ENCODE measurements at regions not wholly inside any gene's neighbourhood (a gene's known extent, or its start where the extent isn't known, plus 50 kb on each side); places are given as distances from the start of the nearest gene placed in this dataset.

- Histone ChIP-seq H3K9me3 (ENCODE audit: control insufficient read depth, low read length) (no peaks in the 10 kb centered on the region), H3K4me3 (ENCODE audit: insufficient read depth, low read depth, low read length, poor library complexity, severe bottlenecking) (no peak overlapping the region), H3K4me1 (ENCODE audit: control insufficient read depth, insufficient read depth, low read length, poor library complexity, severe bottlenecking) (no peaks in the 10 kb centered on the region), H3K27ac (ENCODE audit: insufficient read depth, low read length, poor library complexity, severe bottlenecking) (no peak overlapping the region), H3K36me3 (ENCODE audit: control insufficient read depth, insufficient read depth, low read length) (no peaks in the 10 kb centered on the region), H3K27me3 (replicated peaks; ENCODE audit: control insufficient read depth, insufficient read depth, low read length, poor library complexity, severe bottlenecking) (no peaks in the 10 kb centered on the region)
- no peak for DNase-seq
These were observed 361.3 kb upstream of the MKI67 start for GRCh38 chr10:128487517-128487916.

GRCh38 chr10:128489324-128490247 is 363.4 kb upstream of the MKI67 start:
- H3K4me1 ChIP-seq (ENCODE audit: control insufficient read depth, insufficient read depth, low read length, poor library complexity, severe bottlenecking): no peaks in the 10 kb centered on the region
- H3K27ac ChIP-seq (ENCODE audit: insufficient read depth, low read length, poor library complexity, severe bottlenecking): no peak overlapping the region
- no peaks in the 10 kb centered on the region for H3K36me3 ChIP-seq (ENCODE audit: control insufficient read depth, insufficient read depth, low read length)
- H3K27me3 ChIP-seq (replicated peaks; ENCODE audit: control insufficient read depth, insufficient read depth, low read length, poor library complexity, severe bottlenecking): no peaks in the 10 kb centered on the region
- no peaks in the 10 kb centered on the region for H3K9me3 ChIP-seq (ENCODE audit: control insufficient read depth, low read length)
- no peak for DNase-seq
- H3K4me3 ChIP-seq (ENCODE audit: insufficient read depth, low read depth, low read length, poor library complexity, severe bottlenecking): no peak overlapping the region

DNA sequence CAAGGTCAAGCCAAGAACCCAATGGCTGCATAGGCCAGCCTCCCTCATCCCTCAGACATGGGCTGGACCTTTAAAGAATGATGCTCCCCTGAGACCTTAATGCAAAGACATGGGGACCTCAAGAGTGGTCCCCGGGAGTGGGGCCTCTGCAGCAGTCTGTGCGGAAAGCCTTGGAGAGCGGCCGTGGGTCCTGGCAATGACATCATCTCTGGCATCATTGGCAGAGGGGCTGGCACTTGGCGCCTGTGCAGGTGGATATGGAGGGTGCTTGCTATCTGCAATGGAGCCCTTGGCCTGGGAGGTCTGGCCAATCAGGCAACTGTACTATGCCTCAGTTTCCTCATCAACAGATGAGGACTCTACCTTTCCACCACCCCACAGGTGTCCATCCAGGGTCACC is 365.5 kb upstream of the MKI67 start:
- Histone ChIP-seq H3K9me3 (ENCODE audit: control insufficient read depth, low read length) (no peaks in the 10 kb centered on the region), H3K36me3 (ENCODE audit: control insufficient read depth, insufficient read depth, low read length) (no peaks in the 10 kb centered on the region), H3K27me3 (replicated peaks; ENCODE audit: control insufficient read depth, insufficient read depth, low read length, poor library complexity, severe bottlenecking) (no peaks in the 10 kb centered on the region), H3K4me1 (ENCODE audit: control insufficient read depth, insufficient read depth, low read length, poor library complexity, severe bottlenecking) (no peaks in the 10 kb centered on the region), H3K27ac (ENCODE audit: insufficient read depth, low read length, poor library complexity, severe bottlenecking) (no peak overlapping the region), H3K4me3 (ENCODE audit: insufficient read depth, low read depth, low read length, poor library complexity, severe bottlenecking) (no peak overlapping the region)
- no peak for DNase-seq

- no peaks in the 10 kb centered on the region for H3K27me3 ChIP-seq (replicated peaks; ENCODE audit: control insufficient read depth, insufficient read depth, low read length, poor library complexity, severe bottlenecking)
- no peak for DNase-seq
- H3K4me1 ChIP-seq (ENCODE audit: control insufficient read depth, insufficient read depth, low read length, poor library complexity, severe bottlenecking): no peaks in the 10 kb centered on the region
- no peak overlapping the region for H3K27ac ChIP-seq (ENCODE audit: insufficient read depth, low read length, poor library complexity, severe bottlenecking)
- no peaks in the 10 kb centered on the region for H3K36me3 ChIP-seq (ENCODE audit: control insufficient read depth, insufficient read depth, low read length)
- no peak overlapping the region for H3K4me3 ChIP-seq (ENCODE audit: insufficient read depth, low read depth, low read length, poor library complexity, severe bottlenecking)
- H3K9me3 ChIP-seq (ENCODE audit: control insufficient read depth, low read length): no peaks in the 10 kb centered on the region
These were observed 367.6 kb upstream of the MKI67 start for GRCh38 chr10:128493811-128494210.

DNA sequence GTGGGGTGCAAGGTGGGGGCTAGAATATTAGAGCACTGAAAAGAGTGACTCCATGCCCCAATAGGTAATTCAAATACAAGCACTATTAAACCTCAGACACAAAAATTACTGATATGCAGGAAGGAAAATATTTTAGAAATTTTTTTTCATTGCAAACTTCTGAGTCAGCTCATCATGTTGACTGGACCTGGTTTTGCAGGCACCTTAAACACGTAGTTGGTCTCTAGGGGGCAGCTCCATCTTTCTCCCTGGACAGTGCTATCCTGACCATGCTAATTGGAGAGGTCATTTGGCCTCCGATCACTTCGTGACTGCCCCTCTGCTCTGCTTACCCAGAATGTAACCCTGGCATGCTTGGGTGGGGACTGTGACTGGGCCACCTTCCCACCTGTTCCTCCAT is 368.4 kb upstream of the MKI67 start:
- Histone ChIP-seq H3K27me3 (replicated peaks; ENCODE audit: control insufficient read depth, insufficient read depth, low read length, poor library complexity, severe bottlenecking) (no peaks in the 10 kb centered on the region), H3K27ac (ENCODE audit: insufficient read depth, low read length, poor library complexity, severe bottlenecking) (no peak overlapping the region), H3K4me3 (ENCODE audit: insufficient read depth, low read depth, low read length, poor library complexity, severe bottlenecking) (no peak overlapping the region), H3K9me3 (ENCODE audit: control insufficient read depth, low read length) (no peaks in the 10 kb centered on the region), H3K4me1 (ENCODE audit: control insufficient read depth, insufficient read depth, low read length, poor library complexity, severe bottlenecking) (no peaks in the 10 kb centered on the region), H3K36me3 (ENCODE audit: control insufficient read depth, insufficient read depth, low read length) (no peaks in the 10 kb centered on the region)
- DNase-seq: no peak

DNA sequence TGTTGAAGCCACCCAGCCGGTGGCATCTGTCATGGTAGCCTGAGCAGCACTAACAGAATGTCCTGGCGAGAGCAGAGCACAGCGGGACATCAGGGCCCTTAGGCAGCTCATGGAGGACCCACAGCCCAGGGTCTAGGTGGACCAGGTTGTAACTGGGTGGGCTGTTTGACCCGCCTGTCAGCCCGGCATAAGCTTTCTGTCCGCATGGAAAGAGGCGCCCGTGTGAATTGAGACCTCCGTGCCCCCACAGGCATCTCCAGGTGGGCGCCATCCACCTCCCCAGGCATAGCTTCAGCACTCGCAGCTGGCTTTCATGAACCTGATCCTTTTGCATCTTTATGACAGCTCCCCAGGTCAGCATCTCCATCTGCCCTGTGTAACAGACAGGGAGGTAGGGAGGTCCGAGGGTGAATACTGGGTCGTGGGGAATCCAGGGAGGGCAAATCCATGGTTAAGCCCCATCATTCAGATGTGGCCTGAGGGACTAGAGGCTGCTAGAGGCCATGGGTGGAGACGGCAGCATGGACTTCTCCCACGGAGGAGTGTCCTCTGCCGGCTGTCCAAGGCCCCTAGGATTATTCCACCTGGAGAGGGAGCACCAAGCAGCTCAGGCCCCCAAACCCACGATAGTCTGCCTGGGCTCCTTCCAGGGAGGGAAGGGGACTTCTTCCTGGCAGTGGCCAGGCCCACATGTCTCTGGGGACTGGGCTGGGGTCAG is 371.6 kb upstream of the MKI67 start:
- Histone ChIP-seq H3K36me3 (ENCODE audit: control insufficient read depth, insufficient read depth, low read length) (no peaks in the 10 kb centered on the region), H3K27ac (ENCODE audit: insufficient read depth, low read length, poor library complexity, severe bottlenecking) (no peak overlapping the region), H3K9me3 (ENCODE audit: control insufficient read depth, low read length) (no peaks in the 10 kb centered on the region), H3K27me3 (replicated peaks; ENCODE audit: control insufficient read depth, insufficient read depth, low read length, poor library complexity, severe bottlenecking) (no peaks in the 10 kb centered on the region), H3K4me1 (ENCODE audit: control insufficient read depth, insufficient read depth, low read length, poor library complexity, severe bottlenecking) (no peaks in the 10 kb centered on the region), H3K4me3 (ENCODE audit: insufficient read depth, low read depth, low read length, poor library complexity, severe bottlenecking) (no peak overlapping the region)
- DNase-seq: no peak

DNA sequence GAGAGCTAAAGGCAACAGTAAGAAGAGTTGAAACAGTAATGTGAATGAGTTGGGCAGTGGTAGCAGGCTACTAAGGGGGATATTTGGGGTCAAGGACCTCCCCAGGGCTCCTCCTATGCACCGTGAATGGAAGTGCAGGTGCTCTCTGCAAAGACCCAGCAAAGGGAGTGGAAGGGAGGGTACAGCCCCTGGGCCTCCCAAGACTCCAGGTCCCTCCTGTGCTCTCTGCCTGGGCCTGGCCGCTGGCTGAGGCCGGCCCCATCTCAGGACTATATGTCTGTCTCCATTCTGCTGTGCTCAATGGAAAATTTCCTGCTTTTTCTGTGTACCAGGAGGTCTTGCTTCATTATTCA is 372.1 kb upstream of the MKI67 start:
- Histone ChIP-seq H3K4me3 (ENCODE audit: insufficient read depth, low read depth, low read length, poor library complexity, severe bottlenecking) (no peak overlapping the region), H3K27ac (ENCODE audit: insufficient read depth, low read length, poor library complexity, severe bottlenecking) (no peak overlapping the region), H3K9me3 (ENCODE audit: control insufficient read depth, low read length) (no peaks in the 10 kb centered on the region), H3K27me3 (replicated peaks; ENCODE audit: control insufficient read depth, insufficient read depth, low read length, poor library complexity, severe bottlenecking) (no peaks in the 10 kb centered on the region), H3K36me3 (ENCODE audit: control insufficient read depth, insufficient read depth, low read length) (no peaks in the 10 kb centered on the region), H3K4me1 (ENCODE audit: control insufficient read depth, insufficient read depth, low read length, poor library complexity, severe bottlenecking) (no peaks in the 10 kb centered on the region)
- no peak for DNase-seq

- no peak overlapping the region for H3K4me3 ChIP-seq (ENCODE audit: insufficient read depth, low read depth, low read length, poor library complexity, severe bottlenecking)
- H3K9me3 ChIP-seq (ENCODE audit: control insufficient read depth, low read length): no peaks in the 10 kb centered on the region
- no peaks in the 10 kb centered on the region for H3K27me3 ChIP-seq (replicated peaks; ENCODE audit: control insufficient read depth, insufficient read depth, low read length, poor library complexity, severe bottlenecking)
- H3K36me3 ChIP-seq (ENCODE audit: control insufficient read depth, insufficient read depth, low read length): no peaks in the 10 kb centered on the region
- no peaks in the 10 kb centered on the region for H3K4me1 ChIP-seq (ENCODE audit: control insufficient read depth, insufficient read depth, low read length, poor library complexity, severe bottlenecking)
- no peak for DNase-seq
- H3K27ac ChIP-seq (ENCODE audit: insufficient read depth, low read length, poor library complexity, severe bottlenecking): no peak overlapping the region
These were observed 372.5 kb upstream of the MKI67 start for GRCh38 chr10:128498746-128499145.

DNA sequence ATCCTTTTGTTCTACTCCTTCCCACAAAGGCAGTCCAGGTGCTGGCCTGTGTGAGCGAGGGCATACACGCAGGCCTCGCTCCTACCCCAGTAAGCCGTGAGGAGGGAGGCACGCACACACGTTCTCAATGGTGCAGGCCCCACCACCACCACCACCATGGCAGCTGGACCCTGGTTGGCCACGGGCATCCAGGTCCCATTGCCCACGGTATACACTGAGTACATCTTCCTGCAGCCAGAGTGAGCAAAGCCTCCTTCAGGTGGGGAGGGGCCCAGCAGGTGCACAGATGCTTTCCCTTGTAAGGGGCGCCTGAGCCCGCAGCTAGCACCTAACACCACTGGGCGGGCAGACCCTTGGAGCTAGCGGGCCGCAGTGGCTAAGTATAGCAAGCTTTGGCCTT is 373.3 kb upstream of the MKI67 start:
- H3K27ac ChIP-seq (ENCODE audit: insufficient read depth, low read length, poor library complexity, severe bottlenecking): no peak overlapping the region
- no peak overlapping the region for H3K4me3 ChIP-seq (ENCODE audit: insufficient read depth, low read depth, low read length, poor library complexity, severe bottlenecking)
- no peaks in the 10 kb centered on the region for H3K4me1 ChIP-seq (ENCODE audit: control insufficient read depth, insufficient read depth, low read length, poor library complexity, severe bottlenecking)
- no peak for DNase-seq
- no peaks in the 10 kb centered on the region for H3K27me3 ChIP-seq (replicated peaks; ENCODE audit: control insufficient read depth, insufficient read depth, low read length, poor library complexity, severe bottlenecking)
- H3K36me3 ChIP-seq (ENCODE audit: control insufficient read depth, insufficient read depth, low read length): no peaks in the 10 kb centered on the region
- no peaks in the 10 kb centered on the region for H3K9me3 ChIP-seq (ENCODE audit: control insufficient read depth, low read length)

DNA sequence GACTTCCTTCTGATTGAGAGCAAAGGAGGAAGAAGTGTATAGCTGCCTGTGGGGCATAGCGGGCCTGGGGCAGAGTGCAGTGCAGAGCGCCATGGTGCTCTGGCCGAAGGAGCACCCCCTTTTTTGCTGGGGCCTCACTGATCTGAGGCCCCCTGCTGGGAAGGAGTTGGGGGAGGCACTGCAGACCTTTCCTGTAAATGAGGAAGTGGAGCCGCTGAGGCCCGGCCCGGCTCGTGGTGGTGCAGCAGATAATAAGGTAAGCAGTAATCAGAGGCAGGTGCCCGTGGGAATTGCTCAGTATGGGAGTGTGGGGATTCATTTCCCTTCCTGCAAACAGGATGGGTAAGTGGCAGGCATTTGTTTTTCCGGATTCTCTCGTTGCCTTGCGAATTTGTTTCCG is 373.7 kb upstream of the MKI67 start:
- no peak for DNase-seq
- H3K9me3 ChIP-seq (ENCODE audit: control insufficient read depth, low read length): no peaks in the 10 kb centered on the region

More for the DNA sequence above, 373.7 kb upstream of the MKI67 start:
- H3K4me1 ChIP-seq (ENCODE audit: control insufficient read depth, insufficient read depth, low read length, poor library complexity, severe bottlenecking): no peaks in the 10 kb centered on the region
- no peaks in the 10 kb centered on the region for H3K27me3 ChIP-seq (replicated peaks; ENCODE audit: control insufficient read depth, insufficient read depth, low read length, poor library complexity, severe bottlenecking)
- H3K27ac ChIP-seq (ENCODE audit: insufficient read depth, low read length, poor library complexity, severe bottlenecking): no peak overlapping the region
- H3K36me3 ChIP-seq (ENCODE audit: control insufficient read depth, insufficient read depth, low read length): no peaks in the 10 kb centered on the region
- no peak overlapping the region for H3K4me3 ChIP-seq (ENCODE audit: insufficient read depth, low read depth, low read length, poor library complexity, severe bottlenecking)
